H1 (cell line): ENCODE measurements at regions not wholly inside any gene's neighbourhood (a gene's known extent, or its start where the extent isn't known, plus 50 kb on each side); places are given as distances from the start of the nearest gene placed in this dataset.
A peak's percentile ranks its signal among the peaks of the same experiment; 100 is the strongest.

Source experiments
- CTCF ChIA-PET: fragments of 300-600 bp; sonication (Branson Sonifier 250); formaldehyde crosslinking; loops from one replicate; lab custom pipeline; 2021; ENCODE audit not compliant: partially characterized antibody; lab: Charles Lee
- POLR2A ChIA-PET: fragments of 300-600 bp; sonication (Branson Sonifier 250); formaldehyde crosslinking; loops from one replicate; lab custom pipeline; 2021; ENCODE audit warnings: inconsistent platforms; ENCODE audit not compliant: partially characterized antibody; lab: Charles Lee
- DNase-seq, 2 experiments: peaks; one replicate each; pipeline versions ENCODE4 v3.0.0 to v3.0.0-alpha.2; 2010 to 2022; ENCODE audit warnings: low spot score in 2 of 2, low read depth in 1 of 2, mixed read lengths in 1 of 2
- FAIRE-seq: peaks from 2 replicates; lab custom pipeline; 2011; peaks lifted over from hg19 to GRCh38; lab: Jason Lieb, UNC
- H2AFZ ChIP-seq: 2 replicates; pipeline ENCODE4 v1.8.1; 2012; ENCODE audit warnings: low read length, inconsistent platforms
- H2AK5ac ChIP-seq: 2 replicates; pipeline ENCODE4 v1.6.1; 2013; ENCODE audit warnings: low read depth, low read length
- H2BK120ac ChIP-seq: replicated peaks from 2 replicates; pipeline ENCODE3; 2013; ENCODE audit warnings: low read depth, low read length, inconsistent platforms
- H2BK12ac ChIP-seq: 2 replicates; pipeline ENCODE4 v1.6.1; 2013; ENCODE audit warnings: low read depth, low read length
- H2BK15ac ChIP-seq: 2 replicates; pipeline ENCODE4 v1.6.1; 2013; ENCODE audit warnings: low read length
- H2BK20ac ChIP-seq: 2 replicates; pipeline ENCODE4 v1.6.1; 2013; ENCODE audit warnings: low read length
- H2BK5ac ChIP-seq: 2 replicates; pipeline ENCODE4 v1.6.1; 2013; ENCODE audit warnings: low read depth, low read length
- H3K14ac ChIP-seq: 2 replicates; pipeline ENCODE4 v1.6.1; 2013; ENCODE audit warnings: inconsistent platforms; ENCODE audit not compliant: insufficient read length
- H3K18ac ChIP-seq: 2 replicates; pipeline ENCODE4 v1.6.1; 2013; ENCODE audit warnings: low read length; ENCODE audit errors: extremely low read depth
- H3K23ac ChIP-seq: 2 replicates; pipeline ENCODE4 v1.6.1; 2013; ENCODE audit warnings: inconsistent platforms; ENCODE audit not compliant: insufficient read length
- H3K23me2 ChIP-seq: 2 replicates; pipeline ENCODE4 v1.6.1; 2013; ENCODE audit warnings: low read depth, low read length
- H3K27ac ChIP-seq: 2 replicates; pipeline ENCODE4 v1.6.1; 2011; ENCODE audit warnings: low read depth, low read length, inconsistent platforms
- H3K27me3 ChIP-seq, 4 experiments: replicated peaks in 1 of 4; 1 replicate in 1 of 4; 2 replicates in 3 of 4; pipeline versions ENCODE4 v1.6.1 to v1.8.1; 2011 to 2013; ENCODE audit warnings: low read length in 3 of 4, mild to moderate bottlenecking in 3 of 4, inconsistent platforms in 2 of 4, mixed read lengths in 2 of 4, moderate library complexity in 1 of 4; ENCODE audit not compliant: control insufficient read depth in 3 of 4, insufficient read depth in 3 of 4; ENCODE audit errors: extremely low read depth in 1 of 4
- H3K36me3 ChIP-seq, 4 experiments: 2 replicates each; pipeline versions ENCODE4 v1.6.1 to v1.8.1; 2011 to 2013; ENCODE audit warnings: mild to moderate bottlenecking in 4 of 4, low read length in 3 of 4, moderate library complexity in 2 of 4, control low read depth in 1 of 4, inconsistent platforms in 1 of 4; ENCODE audit not compliant: insufficient read depth in 4 of 4, control insufficient read depth in 2 of 4
- H3K4ac ChIP-seq: replicated peaks from 2 replicates; pipeline ENCODE3; 2013; ENCODE audit warnings: low read length, low read depth, mixed read lengths, inconsistent platforms; ENCODE audit not compliant: insufficient read length
- H3K4me1 ChIP-seq, 4 experiments: replicated peaks in 1 of 4; 1 replicate in 1 of 4; 2 replicates in 3 of 4; pipeline versions ENCODE4 v1.6.1 to v1.8.1; 2011 to 2013; ENCODE audit warnings: low read length in 3 of 4, inconsistent platforms in 2 of 4, mixed read lengths in 1 of 4; ENCODE audit not compliant: insufficient read depth in 4 of 4, control insufficient read depth in 3 of 4
- H3K4me2 ChIP-seq, 2 experiments: 2 replicates each; pipeline versions ENCODE4 v1.6.1 to v1.8.1; 2011 to 2013; ENCODE audit warnings: low read depth in 2 of 2, low read length in 2 of 2, control low read depth in 1 of 2, inconsistent platforms in 1 of 2, mild to moderate bottlenecking in 1 of 2; ENCODE audit not compliant: insufficient read depth in 1 of 2
- H3K4me3 ChIP-seq, 4 experiments: fragments of 200-600, 300-600 bp in 1 of 4; sonication (generic), shearing (Covaris generic), sonication (Bioruptor Twin) in 1 of 4; 2 replicates each; pipeline versions ENCODE4 v1.5.1 to v1.8.1; 2011 to 2016; ENCODE audit warnings: low read length in 4 of 4, low read depth in 3 of 4, control low read depth in 2 of 4, inconsistent platforms in 2 of 4, mild to moderate bottlenecking in 2 of 4, mixed read lengths in 1 of 4, moderate library complexity in 1 of 4; ENCODE audit not compliant: insufficient read depth in 2 of 4; ENCODE audit errors: extremely low read depth in 1 of 4
- H3K56ac ChIP-seq: replicated peaks from 2 replicates; pipeline ENCODE3; 2013; ENCODE audit warnings: low read depth, mild to moderate bottlenecking, mixed read lengths, low read length, inconsistent platforms; ENCODE audit not compliant: insufficient read length
- H3K79me1 ChIP-seq: 2 replicates; pipeline ENCODE4 v1.6.1; 2013; ENCODE audit warnings: low read depth, low read length, control low read depth
- H3K79me2 ChIP-seq, 2 experiments: 2 replicates each; pipeline versions ENCODE4 v1.6.1 to v1.8.1; 2012 to 2013; ENCODE audit warnings: low read length in 2 of 2, mild to moderate bottlenecking in 2 of 2, inconsistent platforms in 1 of 2; ENCODE audit not compliant: insufficient read depth in 2 of 2, control insufficient read depth in 1 of 2
- H3K9ac ChIP-seq, 4 experiments: replicated peaks in 1 of 4; 1 replicate in 1 of 4; 2 replicates in 3 of 4; pipeline versions ENCODE4 v1.6.1 to v1.8.1; 2011 to 2013; ENCODE audit warnings: low read depth in 3 of 4, low read length in 3 of 4, control low read depth in 2 of 4, mild to moderate bottlenecking in 2 of 4, moderate library complexity in 2 of 4, inconsistent platforms in 1 of 4; ENCODE audit errors: extremely low read depth in 1 of 4
- H3K9me3 ChIP-seq, 2 experiments: 2 replicates each; pipeline versions ENCODE4 v1.6.1 to v1.8.1; 2012 to 2013; ENCODE audit warnings: mild to moderate bottlenecking in 2 of 2, moderate library complexity in 2 of 2, control low read depth in 1 of 2, inconsistent platforms in 1 of 2, low read depth in 1 of 2, low read length in 1 of 2, mixed read lengths in 1 of 2; ENCODE audit not compliant: insufficient read depth in 2 of 2
- H4K20me1 ChIP-seq, 2 experiments: replicated peaks in 1 of 2; 2 replicates each; pipeline versions ENCODE3 to v1.8.1; 2011 to 2013; ENCODE audit warnings: inconsistent platforms in 2 of 2, low read length in 2 of 2, mild to moderate bottlenecking in 1 of 2; ENCODE audit not compliant: insufficient read depth in 2 of 2, control insufficient read depth in 1 of 2
- H4K5ac ChIP-seq: 2 replicates; pipeline ENCODE4 v1.6.1; 2013; ENCODE audit warnings: low read length, low read depth, mixed read lengths, inconsistent platforms; ENCODE audit not compliant: insufficient read length
- H4K8ac ChIP-seq: 2 replicates; pipeline ENCODE4 v1.8.0; 2013; ENCODE audit warnings: mild to moderate bottlenecking, moderate library complexity, low read length, inconsistent platforms; ENCODE audit not compliant: insufficient read depth; ENCODE audit errors: extremely low read depth
- H4K91ac ChIP-seq: replicated peaks from 2 replicates; pipeline ENCODE3; 2013; ENCODE audit warnings: low read length, mixed read lengths, inconsistent platforms; ENCODE audit not compliant: insufficient read length
- BRCA1 ChIP-seq: IDR thresholded peaks from 2 replicates; pipeline ENCODE4 v1.6.1; 2012; ENCODE audit warnings: low read depth, low read length, improper control_type of control experiment
- CHD2 ChIP-seq: IDR thresholded peaks from 2 replicates; pipeline ENCODE4 v1.6.1; 2012; ENCODE audit warnings: low read length, improper control_type of control experiment
- CTBP2 ChIP-seq: IDR thresholded peaks from 2 replicates; pipeline ENCODE4 v1.7.0; 2011; ENCODE audit warnings: borderline replicate concordance, mild to moderate bottlenecking, moderate library complexity, mixed read lengths, low read length; ENCODE audit not compliant: insufficient read depth, insufficient read length
- E2F6 ChIP-seq: IDR thresholded peaks from 2 replicates; pipeline ENCODE4 v1.6.1; 2012; ENCODE audit warnings: inconsistent platforms
- JUND ChIP-seq: IDR thresholded peaks from 2 replicates; pipeline ENCODE4 v1.6.1; 2011; ENCODE audit warnings: mild to moderate bottlenecking, improper control_type of control experiment, low read length
- KDM1A ChIP-seq: fragments of 200-600, 300-600 bp; sonication (generic); IDR thresholded peaks from 2 replicates; pipeline ENCODE4 v1.7.1; 2016; ENCODE audit warnings: mild to moderate bottlenecking, low read length, borderline replicate concordance
- TAF1 ChIP-seq: IDR thresholded peaks from 2 replicates; pipeline ENCODE4 v1.6.1; 2011; ENCODE audit warnings: mild to moderate bottlenecking, low read depth, low read length
- YY1 ChIP-seq: IDR thresholded peaks from 2 replicates; pipeline ENCODE4 v1.6.1; 2011; ENCODE audit warnings: low read depth, mild to moderate bottlenecking, low read length
- WGBS, 2 experiments: shearing (Covaris generic) in 1 of 2; methylation state at CpG; one replicate each; pipeline versions ENCODE4 v1.1.6 to v1.1.7; 2013 to 2015; ENCODE audit warnings: low lambda C conversion rate in 2 of 2, mixed read lengths in 2 of 2, inconsistent platforms in 1 of 2, low coverage in 1 of 2, missing lambda C conversion rate in 1 of 2; ENCODE audit not compliant: insufficient replicate concordance in 2 of 2, insufficient coverage in 1 of 2, insufficient read length in 1 of 2; ENCODE audit errors: extremely low coverage in 1 of 2, missing lambda C conversion rate in 1 of 2; 5-methylcytosine and 5-hydroxymethylcytosine counted together

DNA sequence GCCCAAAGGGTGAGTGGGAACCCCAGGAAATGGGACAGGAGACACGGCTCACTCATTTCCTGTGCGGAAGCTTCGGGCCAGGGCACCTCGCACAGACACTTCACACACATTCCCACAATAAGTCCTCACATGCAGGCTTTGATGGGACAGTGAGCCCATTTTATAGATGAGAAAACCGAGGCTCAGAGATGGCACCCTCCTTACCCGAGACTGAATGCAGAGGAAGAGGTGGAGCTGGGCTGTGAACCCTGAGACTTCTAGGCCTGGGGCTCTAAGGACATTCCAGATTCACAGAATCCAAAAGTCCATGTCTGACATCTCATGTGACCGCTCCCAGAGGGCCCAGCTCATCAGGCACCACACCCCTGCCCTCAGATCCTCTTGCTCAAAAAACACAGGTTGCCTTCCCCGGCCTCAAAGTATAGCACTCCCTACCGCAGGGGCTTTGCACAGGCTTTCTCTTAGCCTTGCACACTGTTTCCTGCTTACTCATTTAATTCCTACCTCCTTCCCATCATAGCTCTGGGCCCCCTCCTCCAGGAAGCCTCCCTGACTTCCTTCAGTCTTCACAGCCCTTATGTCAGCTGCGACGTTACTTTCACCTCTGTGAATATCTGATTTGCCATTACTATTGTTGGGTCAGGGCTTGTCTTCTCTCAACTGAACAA is 57.1 kb upstream of the TCF20 start:
- Histone ChIP-seq H2BK12ac (no peak overlapping the region), H4K8ac (no peak overlapping the region), H3K27me3 (no peaks in the 10 kb centered on the region), H2AFZ (no peak overlapping the region), H3K36me3 (no peaks in the 10 kb centered on the region), H2BK20ac (no peak overlapping the region), H3K23ac (no peak overlapping the region), H2BK5ac (no peak overlapping the region), H3K4me3 (no peak overlapping the region), H4K91ac (no peak overlapping the region), H2AK5ac (no peak overlapping the region), H3K56ac (no peak overlapping the region), H2BK15ac (no peak overlapping the region), H3K79me1 (peaks cover 8% of the 10 kb centered on the region), H3K9ac (no peak overlapping the region), H3K23me2 (peaks cover 6% of the 10 kb centered on the region; the same call in 1 of the 2 replicates), H4K5ac (no peak overlapping the region), H3K4me1 (peaks cover 0 to 11% (median 2%) of the 10 kb centered on the region in 4 experiments; a peak in 4 of 7 replicates), H2BK120ac (no peak overlapping the region), H3K18ac (no peak overlapping the region), H3K9me3 (no peaks in the 10 kb centered on the region), H3K4ac (no peak overlapping the region), H3K4me2 (no peak overlapping the region), H3K27ac (no peak overlapping the region), H3K79me2 (no peaks in the 10 kb centered on the region), H4K20me1 (peaks cover 3 to 20% of the 10 kb centered on the region in 2 experiments), H3K14ac (no peak overlapping the region)
- no peak for TF ChIP-seq E2F6
- peak; percentile 34; the same call in 1 of the 2 replicates for TF ChIP-seq KDM1A
- TF ChIP-seq CTBP2: no peak
- no peak for TF ChIP-seq TAF1
- TF ChIP-seq CHD2: no peak
- no peak for TF ChIP-seq JUND
- TF ChIP-seq YY1: no peak
- TF ChIP-seq BRCA1: no peak
- POLR2A ChIA-PET: interaction anchor here (0.9 kb wide), 1 partner anchor 56 kb away, joined by 3 read pairs; no protein-coding TSS in a partner anchor
- FAIRE-seq: no peak
- DNase-seq: no peak
- CTCF ChIA-PET: interaction anchor here (0.7 to 1.4 kb wide), 15 partner anchors 9 to 211 kb away, joined by 3 to 4 read pairs (median 3); no protein-coding TSS in a partner anchor
- 80% methylated on average over 11 of the region's 11 CpGs; no CpG with 5 or more reads in 1 of the 2 experiments for WGBS, 2 experiments
